Activated CD8-positive, alpha-beta T cell treated with anti-CD3 and anti-CD28 coated beads for 36 hours (primary cell): ENCODE measurements at regions not wholly inside any gene's neighbourhood (a gene's known extent, or its start where the extent isn't known, plus 50 kb on each side); places are given as distances from the start of the nearest gene placed in this dataset.

Source experiments
- ATAC-seq: fragments of 200-7000 bp; cut with Tn5 transposase; one replicate; pipeline ENCODE4 v1.10.0; 2021; ENCODE audit warnings: mild to moderate bottlenecking, moderate library complexity
- CTCF ChIA-PET: fragments of 350-600 bp; sonication (Branson Sonifier 250); formaldehyde crosslinking; loops from one replicate; lab custom pipeline; 2021; ENCODE audit warnings: antibody characterized with exemption; lab: Charles Lee
- POLR2A ChIA-PET: fragments of 350-600 bp; sonication (Branson Sonifier 250); formaldehyde crosslinking; loops from one replicate; lab custom pipeline; 2021; ENCODE audit warnings: antibody characterized with exemption; lab: Charles Lee
- DNase-seq: peaks from one replicate; pipeline ENCODE4 v3.0.0-alpha.2; 2020
- H3K27ac Mint-ChIP-seq: one replicate; pipeline ENCODE4 v1.8.0; 2021; ENCODE audit warnings: mild to moderate bottlenecking, mixed read lengths
- H3K27me3 Mint-ChIP-seq: one replicate; pipeline ENCODE4 v1.8.0; 2021; ENCODE audit warnings: mixed read lengths
- H3K36me3 Mint-ChIP-seq: one replicate; pipeline ENCODE4 v1.8.0; 2021; ENCODE audit warnings: low read depth, mixed read lengths
- H3K4me1 Mint-ChIP-seq: one replicate; pipeline ENCODE4 v1.8.0; 2021; ENCODE audit warnings: low read depth, mixed read lengths
- H3K4me3 Mint-ChIP-seq: one replicate; pipeline ENCODE4 v1.8.0; 2021; ENCODE audit warnings: mild to moderate bottlenecking, moderate library complexity, mixed read lengths
- H3K9me3 Mint-ChIP-seq: one replicate; pipeline ENCODE4 v1.8.0; 2021; ENCODE audit warnings: mixed read lengths
- CTCF ChIP-seq: fragments of 200-600 bp; IDR thresholded peaks from one replicate; pipeline ENCODE4 v1.8.0; 2022; ENCODE audit warnings: antibody characterized with exemption, mild to moderate bottlenecking
- intact Hi-C: fragments of 100-400 bp; cut with micrococcal nuclease; formaldehyde crosslinking; loops from one replicate; pipeline ENCODE4 v1.10.0; 2022

GRCh38 chr11:15764326-15764725 is 592.0 kb downstream of the SOX6 start:
- intact Hi-C loops, result no loop called here
- no peaks in the 10 kb centered on the region for H3K9me3 Mint-ChIP-seq
- no peak for ATAC-seq
- no peaks in the 10 kb centered on the region for H3K27me3 Mint-ChIP-seq
- CTCF ChIA-PET, result no interaction called here
- DNase-seq, result no peak
- no peak overlapping the region for H3K27ac Mint-ChIP-seq
- no peak for TF ChIP-seq CTCF
- POLR2A ChIA-PET, result no interaction called here
- H3K36me3 Mint-ChIP-seq, result no peaks in the 10 kb centered on the region
- no peaks in the 10 kb centered on the region for H3K4me1 Mint-ChIP-seq
- H3K4me3 Mint-ChIP-seq, result no peak overlapping the region

GRCh38 chr11:15764948-15765347 is 591.4 kb downstream of the SOX6 start:
- DNase-seq (no peak), ATAC-seq (no peak)
- Mint-ChIP-seq H3K4me3 (no peak overlapping the region), H3K4me1 (no peaks in the 10 kb centered on the region), H3K9me3 (no peaks in the 10 kb centered on the region), H3K27ac (no peak overlapping the region), H3K36me3 (no peaks in the 10 kb centered on the region), H3K27me3 (no peaks in the 10 kb centered on the region)
- CTCF ChIA-PET, result no interaction called here
- no peak for TF ChIP-seq CTCF
- intact Hi-C loops, result no loop called here
- POLR2A ChIA-PET, result no interaction called here

- DNase-seq (no peak), ATAC-seq (no peak)
- no peak overlapping the region for H3K4me3 Mint-ChIP-seq
- H3K27me3 Mint-ChIP-seq, result no peaks in the 10 kb centered on the region
- intact Hi-C loops, result no loop called here
- TF ChIP-seq CTCF, result no peak
- H3K9me3 Mint-ChIP-seq, result no peaks in the 10 kb centered on the region
- ChIA-PET POLR2A (no interaction called here), CTCF (no interaction called here)
- H3K36me3 Mint-ChIP-seq, result no peaks in the 10 kb centered on the region
- no peaks in the 10 kb centered on the region for H3K4me1 Mint-ChIP-seq
- no peak overlapping the region for H3K27ac Mint-ChIP-seq
Observed at GRCh38 chr11:15765530-15765929, 590.8 kb downstream of the SOX6 start.

GRCh38 chr11:15768321-15768720 is 588.0 kb downstream of the SOX6 start:
- Mint-ChIP-seq H3K36me3 (no peaks in the 10 kb centered on the region), H3K4me1 (no peaks in the 10 kb centered on the region), H3K27me3 (no peaks in the 10 kb centered on the region), H3K9me3 (no peaks in the 10 kb centered on the region), H3K4me3 (no peak overlapping the region), H3K27ac (no peak overlapping the region)
- ChIA-PET CTCF (no interaction called here), POLR2A (no interaction called here)
- DNase-seq (no peak), ATAC-seq (no peak)
- TF ChIP-seq CTCF, result no peak
- intact Hi-C loops, result no loop called here

- no peak overlapping the region for H3K4me3 Mint-ChIP-seq
- H3K36me3 Mint-ChIP-seq, result no peaks in the 10 kb centered on the region
- TF ChIP-seq CTCF, result no peak
- ChIA-PET POLR2A (no interaction called here), CTCF (interaction anchor here (1.1 kb wide), 1 partner anchor 87 kb away, joined by 3 read pairs; no protein-coding TSS in a partner anchor)
- no peaks in the 10 kb centered on the region for H3K27me3 Mint-ChIP-seq
- no peaks in the 10 kb centered on the region for H3K4me1 Mint-ChIP-seq
- H3K27ac Mint-ChIP-seq, result no peak overlapping the region
- H3K9me3 Mint-ChIP-seq, result no peaks in the 10 kb centered on the region
- intact Hi-C loops, result no loop called here
- ATAC-seq (no peak), DNase-seq (no peak)
Observed at GRCh38 chr11:15769203-15769602, 587.1 kb downstream of the SOX6 start.
